NB4 (cell line): ENCODE measurements at regions not wholly inside any gene's neighbourhood (a gene's known extent, or its start where the extent isn't known, plus 50 kb on each side); places are given as distances from the start of the nearest gene placed in this dataset.
A peak's percentile ranks its signal among the peaks of the same experiment; 100 is the strongest.

ENCODE experiments used
- DNase-seq: peaks from one replicate; pipeline ENCODE4 v3.0.0; 2010; ENCODE audit warnings: low read depth
- H3K4me3 ChIP-seq: one replicate; pipeline ENCODE4 v1.5.1; 2011; ENCODE audit warnings: mild to moderate bottlenecking, low read depth, low read length, moderate library complexity
- CTCF ChIP-seq: IDR thresholded peaks from one replicate; pipeline ENCODE4 v1.5.1; 2012; ENCODE audit warnings: low read depth, low read length
- MAX ChIP-seq: IDR thresholded peaks from 2 replicates; pipeline ENCODE4 v1.6.1; 2011; ENCODE audit warnings: low read depth, low read length
- MYC ChIP-seq: IDR thresholded peaks from 2 replicates; pipeline ENCODE4 v1.6.1; 2011; ENCODE audit warnings: low read depth, low read length
- POLR2A ChIP-seq: IDR thresholded peaks from 2 replicates; pipeline ENCODE4 v1.6.1; 2011; ENCODE audit warnings: mild to moderate bottlenecking; ENCODE audit not compliant: insufficient read length; ENCODE audit errors: extremely low read depth

- no peak for DNase-seq
- H3K4me3 ChIP-seq = no peak overlapping the region
- TF ChIP-seq CTCF (no peak), MYC (no peak)
These were observed 131.7 kb downstream of the CLCN4 start for GRCh38 chrX:10288373-10288975.

GRCh38 chrX:10296576-10296975 lies 139.8 kb downstream of the CLCN4 start:
- TF ChIP-seq MYC = no peak
- TF ChIP-seq MAX = no peak
- TF ChIP-seq POLR2A = no peak
- no peak for TF ChIP-seq CTCF
- no peak for DNase-seq
- no peak overlapping the region for H3K4me3 ChIP-seq

GRCh38 chrX:10310511-10310910 lies 153.7 kb downstream of the CLCN4 start:
- no peak for DNase-seq
- H3K4me3 ChIP-seq = no peak overlapping the region
- no peak for TF ChIP-seq POLR2A
- TF ChIP-seq MAX = no peak
- TF ChIP-seq CTCF = no peak
- TF ChIP-seq MYC = no peak

GRCh38 chrX:10314530-10315104 lies 157.8 kb downstream of the CLCN4 start:
- no peak for DNase-seq
- no peak overlapping the region for H3K4me3 ChIP-seq
- TF ChIP-seq POLR2A = no peak
- TF ChIP-seq MYC = no peak
- TF ChIP-seq MAX = no peak

- H3K4me3 ChIP-seq = no peak overlapping the region
- TF ChIP-seq MAX (no peak), POLR2A (no peak)
- no peak for DNase-seq
These were observed 168.8 kb downstream of the CLCN4 start for GRCh38 chrX:10325611-10326010.

- H3K4me3 ChIP-seq = no peak overlapping the region
- TF ChIP-seq CTCF (no peak), MYC (no peak), POLR2A (no peak), MAX (no peak)
- peak; percentile 30 for DNase-seq
These were observed 169.8 kb downstream of the CLCN4 start for GRCh38 chrX:10326578-10326977.
